AG04450 (cell line): ENCODE measurements at regions not wholly inside any gene's neighbourhood (a gene's known extent, or its start where the extent isn't known, plus 50 kb on each side); places are given as distances from the start of the nearest gene placed in this dataset.
"Not testable (repeated sequence)": the region's sequence is repeated elsewhere in the genome, so short reads cannot be mapped to it uniquely, and the experiment has no call there.

Source experiments
- CTCF ChIA-PET: fragments of 300-600, 350-600 bp; formaldehyde crosslinking; extraction: SDS; loops from one replicate; lab custom pipeline; 2022; ENCODE audit warnings: antibody characterized with exemption, inconsistent platforms; lab: Charles Lee
- POLR2A ChIA-PET: fragments of 350-600 bp; formaldehyde crosslinking; extraction: SDS; loops from one replicate; lab custom pipeline; 2021; ENCODE audit warnings: antibody characterized with exemption, inconsistent platforms; lab: Yijun Ruan, JAX
- DNase-seq: peaks from one replicate; pipeline ENCODE4 v3.0.0-alpha.2; 2011; ENCODE audit warnings: low read depth, low spot score
- H3K27ac ChIP-seq: one replicate; pipeline ENCODE4 v1.5.1; 2012; ENCODE audit warnings: low read depth, low read length, control low read depth
- H3K27me3 ChIP-seq: one replicate; pipeline ENCODE4 v1.6.0; 2012; ENCODE audit warnings: low read length; ENCODE audit not compliant: control insufficient read depth, insufficient read depth
- H3K4me3 ChIP-seq: 2 replicates; pipeline ENCODE4 v1.5.1; 2011; ENCODE audit warnings: mild to moderate bottlenecking, low read depth, low read length, control low read depth
- H3K9me3 ChIP-seq: 2 replicates; pipeline ENCODE4 v1.5.1; 2012; ENCODE audit warnings: low read length; ENCODE audit not compliant: control insufficient read depth, insufficient read depth
- TF ChIP-seq, protein P1 (sequence below): IDR thresholded peaks from 2 replicates; pipeline ENCODE4 v1.5.1; 2011; ENCODE audit warnings: low read depth, low read length, control low read depth, inconsistent platforms

DNA sequence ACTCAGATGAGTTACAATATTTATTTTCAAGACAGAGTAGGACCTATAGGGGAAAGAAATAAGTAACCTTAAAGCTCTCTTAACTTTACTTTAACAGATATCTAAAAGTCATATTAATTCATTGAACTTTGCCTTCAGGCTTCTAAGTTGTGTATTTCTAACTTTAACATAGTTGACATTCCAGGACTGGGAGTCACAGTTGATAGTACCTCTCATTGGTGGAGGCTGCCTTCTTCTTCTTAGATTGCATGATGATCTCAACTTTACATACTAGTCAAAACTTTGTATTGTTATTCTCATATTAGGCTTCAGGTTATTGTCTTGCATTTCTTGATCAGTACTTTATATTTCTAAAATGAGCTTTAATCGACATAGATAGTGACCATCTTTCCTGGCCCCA lies 350.1 kb upstream of the KIF2B start:
- 0 out of 2 replicates have a peak, but pooled peaks cover 2% of the 10 kb centered on the region for H3K9me3 ChIP-seq
- no peaks in the 10 kb centered on the region for H3K27me3 ChIP-seq
- DNase-seq = no peak
- TF ChIP-seq, protein P1, sequence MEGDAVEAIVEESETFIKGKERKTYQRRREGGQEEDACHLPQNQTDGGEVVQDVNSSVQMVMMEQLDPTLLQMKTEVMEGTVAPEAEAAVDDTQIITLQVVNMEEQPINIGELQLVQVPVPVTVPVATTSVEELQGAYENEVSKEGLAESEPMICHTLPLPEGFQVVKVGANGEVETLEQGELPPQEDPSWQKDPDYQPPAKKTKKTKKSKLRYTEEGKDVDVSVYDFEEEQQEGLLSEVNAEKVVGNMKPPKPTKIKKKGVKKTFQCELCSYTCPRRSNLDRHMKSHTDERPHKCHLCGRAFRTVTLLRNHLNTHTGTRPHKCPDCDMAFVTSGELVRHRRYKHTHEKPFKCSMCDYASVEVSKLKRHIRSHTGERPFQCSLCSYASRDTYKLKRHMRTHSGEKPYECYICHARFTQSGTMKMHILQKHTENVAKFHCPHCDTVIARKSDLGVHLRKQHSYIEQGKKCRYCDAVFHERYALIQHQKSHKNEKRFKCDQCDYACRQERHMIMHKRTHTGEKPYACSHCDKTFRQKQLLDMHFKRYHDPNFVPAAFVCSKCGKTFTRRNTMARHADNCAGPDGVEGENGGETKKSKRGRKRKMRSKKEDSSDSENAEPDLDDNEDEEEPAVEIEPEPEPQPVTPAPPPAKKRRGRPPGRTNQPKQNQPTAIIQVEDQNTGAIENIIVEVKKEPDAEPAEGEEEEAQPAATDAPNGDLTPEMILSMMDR = no peak
- ChIA-PET CTCF (no interaction called here), POLR2A (no interaction called here)
- no peak overlapping the region for H3K4me3 ChIP-seq
- H3K27ac ChIP-seq = no peak overlapping the region

DNA sequence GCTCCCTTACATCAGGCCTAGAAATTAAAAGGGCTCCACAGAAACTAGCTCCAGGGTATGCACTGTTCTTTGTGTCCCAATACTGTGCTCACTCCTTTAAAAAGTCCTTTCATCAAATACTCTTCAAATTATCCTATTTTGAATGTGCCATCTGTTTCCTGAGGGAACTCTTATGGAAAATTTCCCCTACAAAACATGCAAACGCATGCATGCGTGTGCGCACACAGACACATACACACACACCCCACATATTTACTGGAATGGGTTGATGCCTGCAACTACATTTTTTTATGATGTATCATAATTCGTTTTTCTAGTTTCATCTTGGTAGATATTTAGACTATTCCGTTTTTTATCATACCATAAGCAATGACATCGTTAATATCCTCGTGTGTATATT lies 351.2 kb upstream of the KIF2B start:
- TF ChIP-seq, protein P1 = no peak
- no peak overlapping the region for H3K4me3 ChIP-seq
- 0 out of 2 replicates have a peak, but pooled peaks cover 2% of the 10 kb centered on the region for H3K9me3 ChIP-seq
- POLR2A ChIA-PET = no interaction called here
- no peak overlapping the region for H3K27ac ChIP-seq
- DNase-seq = no peak
- H3K27me3 ChIP-seq = no peaks in the 10 kb centered on the region
- CTCF ChIA-PET = no interaction called here

DNA sequence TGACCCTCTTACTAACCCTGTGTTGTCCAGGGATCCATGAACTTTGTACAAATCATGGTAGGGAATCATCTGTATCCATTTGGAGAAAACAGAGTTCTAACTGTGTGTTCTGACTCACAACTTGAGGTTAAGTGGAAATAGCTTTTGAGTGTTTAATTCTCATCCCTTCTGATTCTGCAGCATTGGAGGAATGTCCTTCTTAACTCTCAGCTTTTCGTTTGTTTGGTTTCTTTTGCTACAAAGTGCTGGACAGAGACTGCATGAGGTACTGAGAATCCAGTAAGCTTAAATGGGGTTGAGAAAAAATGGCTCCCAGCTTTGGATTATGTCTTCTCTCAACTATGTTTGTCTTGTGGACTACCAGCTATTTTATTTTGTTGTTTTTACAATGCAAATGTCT lies 352.1 kb upstream of the KIF2B start:
- TF ChIP-seq, protein P1 = no peak
- peaks cover 5% of the 10 kb centered on the region; the same call in 1 of the 2 replicates for H3K9me3 ChIP-seq
- POLR2A ChIA-PET = no interaction called here
- H3K27me3 ChIP-seq = no peaks in the 10 kb centered on the region
- DNase-seq = no peak
- no peak overlapping the region for H3K4me3 ChIP-seq
- no peak overlapping the region for H3K27ac ChIP-seq
- CTCF ChIA-PET = interaction anchor here (0.5 kb wide), 1 partner anchor 873 kb away, joined by 3 read pairs; no protein-coding TSS in a partner anchor

DNA sequence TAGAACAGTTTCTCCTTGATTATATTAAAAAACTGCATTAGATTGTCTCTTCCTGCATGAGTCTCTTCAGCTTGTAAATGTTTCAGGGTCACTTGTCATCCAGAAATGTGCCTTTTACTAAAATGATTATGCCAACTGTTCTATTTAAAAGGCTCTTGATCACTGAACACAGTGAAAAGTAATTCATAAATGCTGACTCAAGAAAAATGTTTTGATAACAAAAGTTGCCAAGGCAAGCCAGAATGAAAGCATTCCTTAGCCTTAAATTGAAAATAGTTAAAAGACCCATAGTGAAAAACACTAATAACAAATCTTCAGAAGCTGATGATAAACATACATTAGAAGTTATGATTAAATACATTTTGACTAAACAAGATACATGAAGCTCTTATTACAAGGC lies 356.0 kb upstream of the KIF2B start:
- Histone ChIP-seq H3K27ac (no peak overlapping the region), H3K27me3 (no peaks in the 10 kb centered on the region), H3K4me3 (no peak overlapping the region), H3K9me3 (peaks cover 3% of the 10 kb centered on the region; the same call in 1 of the 2 replicates)
- TF ChIP-seq, protein P1 = no peak
- ChIA-PET CTCF (no interaction called here), POLR2A (no interaction called here)
- no peak for DNase-seq

DNA sequence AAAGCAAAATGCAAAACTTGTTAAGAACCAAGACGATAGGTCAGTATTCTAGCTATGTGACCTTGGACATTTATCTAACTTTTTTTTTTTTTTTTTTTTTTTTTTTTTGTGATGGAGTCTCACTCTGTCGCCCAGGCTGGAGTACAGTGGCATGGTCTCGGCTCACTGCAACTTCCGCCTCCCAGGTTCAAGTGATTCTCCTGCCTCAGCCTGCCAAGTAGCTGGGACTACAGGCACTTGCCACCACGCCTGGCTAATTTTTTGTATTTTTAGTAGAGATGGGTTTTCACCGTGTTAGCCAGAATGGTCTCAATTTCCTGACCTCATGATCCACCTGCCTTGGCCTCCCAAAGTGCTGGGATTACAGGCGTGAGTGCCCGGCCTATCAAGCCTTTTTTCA lies 358.3 kb upstream of the KIF2B start:
- H3K4me3 ChIP-seq, H3K27me3 ChIP-seq, POLR2A ChIA-PET, H3K27ac ChIP-seq, H3K9me3 ChIP-seq, DNase-seq, CTCF ChIA-PET: not testable (repeated sequence)

DNA sequence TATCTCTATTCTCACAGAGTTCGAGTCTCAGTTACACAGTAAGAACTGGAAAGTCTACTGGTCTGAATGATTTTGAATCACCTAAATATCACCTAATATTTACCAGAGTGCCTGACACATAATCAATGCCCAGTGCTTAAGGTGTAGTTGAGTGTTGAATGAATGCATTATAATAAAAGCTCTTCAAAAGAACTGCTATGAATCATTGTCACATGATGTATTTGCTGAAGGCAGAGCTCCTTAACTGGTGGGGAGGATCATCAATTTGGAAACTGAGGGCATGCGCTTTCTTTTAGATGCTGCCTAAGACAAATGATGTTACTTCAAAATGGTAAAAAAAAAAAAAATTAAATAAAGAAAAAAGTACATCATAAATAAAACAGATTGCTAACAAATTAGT lies 359.4 kb upstream of the KIF2B start:
- no peak for DNase-seq
- peaks cover 3% of the 10 kb centered on the region; the same call in 1 of the 2 replicates for H3K9me3 ChIP-seq
- CTCF ChIA-PET = no interaction called here
- TF ChIP-seq, protein P1 = no peak
- no peak overlapping the region for H3K27ac ChIP-seq
- no peak overlapping the region for H3K4me3 ChIP-seq
- no peaks in the 10 kb centered on the region for H3K27me3 ChIP-seq
- POLR2A ChIA-PET = no interaction called here
